Kidney glomerular epithelial cell (primary cell): ENCODE measurements at regions not wholly inside any gene's neighbourhood (a gene's known extent, or its start where the extent isn't known, plus 50 kb on each side); places are given as distances from the start of the nearest gene placed in this dataset.
"Not testable (repeated sequence)": the region's sequence is repeated elsewhere in the genome, so short reads cannot be mapped to it uniquely, and the experiment has no call there.

Experiments
- DNase-seq: peaks from one replicate; lab custom pipeline; 2025; lab: John Stamatoyannopoulos, UW

DNA sequence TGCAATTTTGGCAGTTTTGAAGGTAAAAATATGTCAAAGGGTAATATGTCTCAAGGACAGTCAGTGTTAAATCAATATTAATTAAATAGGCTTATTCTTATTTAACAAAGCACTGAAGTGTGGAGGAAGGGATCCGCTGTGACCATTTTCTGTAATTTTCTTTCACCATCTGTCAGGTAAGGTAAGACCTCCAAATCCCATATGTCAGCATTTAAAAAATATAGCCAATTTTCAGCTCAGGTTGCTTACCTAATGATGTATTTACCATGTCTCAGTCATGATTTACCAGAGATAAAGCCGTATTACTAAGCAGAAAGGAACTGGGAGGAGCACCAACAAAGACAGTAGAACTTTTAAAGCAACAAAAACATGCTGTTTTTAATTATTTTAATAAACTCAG, 683.9 kb downstream of the CCSER2 start:
- DNase-seq: no peak

DNA sequence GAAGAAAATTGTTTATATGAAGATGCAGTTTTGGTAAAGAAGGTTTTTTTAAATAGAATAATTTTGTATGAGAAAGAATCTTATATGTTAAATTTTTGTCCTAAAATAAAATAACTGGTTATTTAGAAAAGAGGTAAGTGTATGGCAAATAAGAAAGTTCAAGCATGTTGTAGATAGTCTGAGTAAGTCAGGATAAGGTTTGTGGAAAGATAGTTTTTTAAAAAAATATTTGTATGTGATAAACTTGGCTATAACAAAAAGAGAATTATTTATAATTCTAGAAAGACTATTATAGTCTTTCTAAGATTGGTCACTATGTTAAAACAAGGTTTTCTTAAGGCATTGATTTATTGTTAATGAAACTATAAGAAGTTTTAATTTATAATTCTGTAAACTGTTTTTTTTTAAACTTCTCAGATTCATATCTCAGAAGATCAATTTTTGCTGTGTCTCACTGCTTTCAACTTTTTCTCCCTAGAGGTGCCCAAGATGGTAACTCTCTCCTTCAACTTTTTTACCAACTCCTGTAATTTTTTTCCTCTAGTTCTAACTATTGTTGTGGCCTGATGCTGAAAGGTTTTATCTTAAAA, 698.6 kb downstream of the CCSER2 start:
- no peak for DNase-seq

DNA sequence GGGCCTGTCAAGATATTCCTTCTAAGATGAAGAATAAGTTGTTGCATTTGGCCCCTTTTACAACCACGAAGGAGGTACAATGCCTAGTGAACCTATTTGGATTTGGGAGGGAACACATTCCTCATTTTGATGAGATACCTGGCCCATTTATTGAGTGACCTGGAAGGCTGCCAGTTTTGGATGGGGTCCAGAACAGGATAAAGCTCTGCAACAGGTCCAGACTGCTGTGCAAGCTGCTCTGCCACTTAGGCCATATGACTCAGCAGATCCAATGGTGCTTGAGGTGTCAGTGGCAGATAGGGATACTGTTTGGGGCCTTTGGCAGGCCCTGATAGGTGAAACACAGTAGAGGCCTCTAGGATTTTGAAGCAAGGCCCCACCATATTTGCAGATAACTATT, 704.6 kb downstream of the CCSER2 start:
- DNase-seq: no peak

DNA sequence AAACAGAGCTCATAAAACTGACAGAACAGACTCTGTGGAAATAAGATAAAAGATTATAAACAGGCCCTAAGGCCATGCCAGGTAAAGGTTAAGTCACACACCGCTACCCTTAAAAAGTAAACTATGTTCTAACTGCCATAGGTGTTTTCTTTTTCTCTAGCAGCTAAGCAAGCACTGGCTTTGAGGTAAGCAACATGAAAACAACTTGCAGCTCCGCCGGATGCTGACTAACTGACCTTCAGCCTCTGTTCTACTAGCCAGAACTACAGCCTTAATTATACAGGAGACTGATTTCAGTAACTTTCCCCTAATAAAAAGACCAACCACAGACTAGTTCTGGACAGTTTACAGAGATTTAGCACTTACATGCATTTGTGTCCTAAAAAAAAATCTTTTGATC, 708.3 kb downstream of the CCSER2 start:
- no peak for DNase-seq

DNA sequence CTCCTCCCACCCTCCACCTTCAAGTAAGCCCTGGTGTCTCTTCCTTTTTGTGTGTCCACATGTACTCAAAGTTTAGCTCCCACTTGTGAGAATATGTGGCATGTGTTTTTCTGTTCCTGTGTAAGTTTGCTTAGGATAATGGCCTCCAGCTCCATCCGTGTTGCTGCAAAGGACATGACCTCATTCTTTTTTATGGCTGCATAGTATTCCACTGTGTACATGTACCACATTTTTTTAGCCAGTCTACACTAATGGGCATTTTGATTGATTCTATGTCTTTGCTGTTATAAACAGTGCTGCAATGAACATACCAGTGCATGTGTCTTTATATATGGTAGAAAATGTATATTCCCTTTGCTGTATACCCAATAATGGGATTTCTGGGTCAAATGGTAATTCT, 710.9 kb downstream of the CCSER2 start:
- DNase-seq: no peak

DNA sequence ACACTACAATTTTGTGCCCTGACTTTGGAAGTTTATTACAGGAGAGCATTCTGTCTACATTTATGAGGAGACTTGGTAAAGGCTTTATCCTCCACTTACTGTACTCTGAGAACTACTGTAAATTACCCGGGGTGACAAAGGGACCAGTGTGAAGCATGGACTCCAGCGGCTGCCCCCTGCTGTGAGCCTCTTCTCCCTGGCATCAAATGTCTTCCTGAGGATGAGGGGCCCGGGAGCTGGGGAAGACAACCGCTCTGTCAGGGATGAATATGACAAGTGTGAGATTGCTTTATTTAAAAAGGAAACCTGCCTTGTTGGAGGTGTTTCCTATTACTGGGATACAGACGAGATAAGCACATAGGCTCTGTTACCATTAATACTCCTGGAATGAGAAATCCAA, 714.8 kb downstream of the CCSER2 start:
- DNase-seq: no peak

DNA sequence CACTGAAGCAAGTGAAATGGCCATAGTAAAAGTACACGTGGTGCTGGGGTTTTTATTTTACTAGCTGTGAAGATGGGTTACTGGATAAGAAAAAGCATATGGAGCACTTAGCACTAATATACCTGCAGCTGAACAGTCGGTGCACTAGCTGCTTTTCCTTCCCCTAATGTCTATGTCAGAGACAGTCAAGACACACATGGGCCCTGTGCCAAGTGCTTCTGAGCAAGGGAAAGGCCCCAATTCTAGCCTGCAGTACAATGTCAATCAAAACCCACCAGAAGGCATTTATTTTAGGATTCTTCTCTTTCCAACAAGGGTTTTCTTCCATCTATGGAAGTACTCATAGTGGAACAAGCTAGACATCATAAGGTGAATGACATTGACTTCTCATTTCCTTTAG, 716.7 kb downstream of the CCSER2 start:
- DNase-seq: no peak

DNA sequence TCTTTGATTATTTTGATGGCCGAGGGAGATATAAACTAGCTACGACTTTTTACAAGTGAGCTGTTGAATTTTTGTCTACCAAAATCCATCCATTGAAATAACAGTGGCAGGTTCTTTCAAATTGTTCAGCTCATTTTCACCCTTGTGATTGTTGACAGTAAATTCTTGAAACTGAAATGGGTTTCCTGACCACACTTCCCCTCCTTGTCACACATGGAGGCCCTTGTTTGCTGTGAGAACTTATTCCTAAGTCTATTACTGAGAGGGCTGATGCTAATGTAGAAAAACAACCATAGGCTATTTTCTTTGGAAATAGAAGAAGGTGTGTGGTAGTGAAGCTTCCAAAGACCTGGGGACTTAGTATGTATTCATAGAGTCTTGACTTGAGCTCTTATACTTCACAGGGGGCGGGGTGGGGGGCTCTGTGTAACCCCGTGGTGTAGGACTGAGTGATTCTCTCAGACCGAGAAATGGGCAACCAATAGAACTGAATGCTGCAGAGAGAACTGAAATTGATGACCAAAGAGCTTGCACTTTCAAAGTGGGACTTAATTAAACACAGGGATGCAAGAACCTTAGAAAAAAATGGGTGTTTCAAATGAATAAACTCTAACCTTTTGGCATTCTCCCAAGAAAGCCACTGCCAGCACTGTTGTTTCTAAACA, 718.9 kb downstream of the CCSER2 start:
- DNase-seq: no peak

DNA sequence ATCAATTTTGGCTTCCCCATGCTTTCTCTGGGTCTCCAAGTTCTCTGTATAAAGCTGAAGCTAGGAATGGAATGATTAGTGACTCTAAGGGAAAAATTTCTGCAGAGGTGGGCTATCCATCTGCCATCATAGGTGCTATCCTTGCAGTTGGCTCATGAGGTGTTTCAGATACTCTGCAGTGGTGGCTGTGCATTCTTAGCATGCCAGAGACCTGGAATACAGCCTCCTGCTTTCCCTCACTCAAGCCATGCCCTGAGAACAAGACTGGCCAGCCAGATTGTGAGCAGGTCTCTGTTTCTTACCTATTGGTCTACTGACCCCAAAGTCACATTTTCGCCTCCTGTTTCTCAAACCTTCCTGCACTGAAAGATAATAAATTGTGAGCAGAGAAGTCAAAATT, 719.6 kb downstream of the CCSER2 start:
- no peak for DNase-seq

DNA sequence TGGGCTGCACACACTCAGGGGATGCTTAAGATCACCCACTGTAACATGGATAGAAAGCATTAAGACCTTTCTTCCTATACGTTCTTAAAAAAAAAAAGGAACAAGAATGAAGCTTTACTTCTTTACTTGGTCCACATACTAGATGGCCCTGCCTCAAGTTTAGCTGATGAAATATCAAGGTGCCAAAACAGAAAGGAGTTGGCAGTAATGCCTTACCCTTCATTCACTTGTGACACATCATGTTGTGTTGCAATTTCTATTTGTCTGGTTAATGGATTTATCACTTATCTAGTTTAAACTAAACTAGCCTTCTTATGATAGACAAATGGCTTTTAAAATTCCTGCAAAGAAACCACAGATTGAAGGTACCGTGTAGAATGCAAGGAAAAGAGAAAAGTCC, 720.3 kb downstream of the CCSER2 start:
- DNase-seq: no peak

DNA sequence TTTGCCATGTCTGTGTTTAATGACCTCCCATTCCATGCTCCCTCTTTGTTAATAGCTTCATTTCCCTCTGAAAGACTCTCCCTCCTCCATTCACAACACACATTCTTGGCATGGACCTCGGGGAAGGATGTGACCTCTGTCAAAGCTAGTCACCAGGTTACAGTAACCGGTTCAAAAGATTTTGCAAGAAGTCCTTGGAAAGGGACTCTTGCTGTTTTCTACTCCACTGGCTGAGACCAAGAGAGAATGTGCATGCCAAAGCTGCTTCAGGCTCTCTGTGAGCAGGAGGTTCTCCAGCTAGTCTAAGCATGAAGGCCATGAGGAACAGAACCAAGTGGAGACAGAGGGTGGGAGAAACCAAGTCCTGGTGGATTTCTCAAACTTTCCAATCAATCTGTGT, 732.6 kb downstream of the CCSER2 start:
- no peak for DNase-seq

DNA sequence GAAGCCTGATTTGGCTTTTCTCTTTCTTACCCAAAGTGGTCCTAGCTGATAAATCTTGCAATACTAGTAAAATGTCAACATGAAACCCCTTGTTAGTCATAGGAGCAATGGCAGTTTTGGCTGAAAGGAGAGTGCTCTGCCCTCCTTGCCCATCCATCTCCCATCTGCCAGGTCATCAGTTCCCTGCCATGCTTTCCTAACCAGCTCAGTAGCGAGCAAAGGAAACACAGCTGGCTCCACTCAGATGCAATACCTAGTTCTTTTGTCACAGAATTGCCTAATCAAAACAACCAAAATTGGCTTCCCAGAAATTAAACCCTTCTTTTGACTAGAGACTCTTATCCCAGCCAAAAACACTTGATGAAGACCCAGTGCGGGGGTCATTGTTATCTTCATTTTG, 733.0 kb downstream of the CCSER2 start:
- DNase-seq: no peak

DNA sequence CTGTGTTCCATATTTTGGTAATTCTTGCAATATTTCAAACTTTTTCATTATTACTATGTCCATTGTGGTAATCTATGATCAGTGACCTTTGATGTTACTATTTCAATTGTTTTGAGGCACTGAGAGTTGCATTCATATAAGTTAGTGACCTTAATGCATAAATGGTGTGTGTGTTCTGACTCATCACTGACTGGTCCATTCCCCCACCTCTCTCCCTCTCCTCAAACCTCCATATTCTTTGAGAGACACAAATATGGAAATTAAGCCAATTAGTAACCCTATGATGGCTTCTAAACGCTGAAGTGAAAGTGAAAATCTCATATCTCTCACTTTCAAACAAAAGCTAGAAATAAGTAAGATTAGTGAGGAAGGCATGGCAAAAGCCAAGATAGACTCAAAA, 739.6 kb downstream of the CCSER2 start:
- no peak for DNase-seq

DNA sequence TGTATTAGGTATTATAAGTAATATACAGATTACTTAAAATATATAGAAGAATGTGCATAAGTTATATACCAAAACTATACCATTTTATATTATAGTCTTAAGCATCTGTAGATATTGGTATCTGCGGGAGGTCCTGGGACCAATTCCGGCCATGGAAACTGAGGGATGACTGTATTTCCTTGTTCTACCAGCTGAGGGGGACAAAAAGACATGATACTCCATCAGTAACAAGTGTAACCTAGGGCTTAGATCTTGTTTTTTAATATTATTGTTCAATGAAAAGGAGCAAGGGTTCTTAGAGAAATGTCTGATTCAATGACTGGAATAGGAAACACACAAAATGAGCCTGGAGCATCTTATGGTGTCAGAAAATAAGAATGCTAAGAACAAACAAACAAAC, 752.5 kb downstream of the CCSER2 start:
- no peak for DNase-seq

DNA sequence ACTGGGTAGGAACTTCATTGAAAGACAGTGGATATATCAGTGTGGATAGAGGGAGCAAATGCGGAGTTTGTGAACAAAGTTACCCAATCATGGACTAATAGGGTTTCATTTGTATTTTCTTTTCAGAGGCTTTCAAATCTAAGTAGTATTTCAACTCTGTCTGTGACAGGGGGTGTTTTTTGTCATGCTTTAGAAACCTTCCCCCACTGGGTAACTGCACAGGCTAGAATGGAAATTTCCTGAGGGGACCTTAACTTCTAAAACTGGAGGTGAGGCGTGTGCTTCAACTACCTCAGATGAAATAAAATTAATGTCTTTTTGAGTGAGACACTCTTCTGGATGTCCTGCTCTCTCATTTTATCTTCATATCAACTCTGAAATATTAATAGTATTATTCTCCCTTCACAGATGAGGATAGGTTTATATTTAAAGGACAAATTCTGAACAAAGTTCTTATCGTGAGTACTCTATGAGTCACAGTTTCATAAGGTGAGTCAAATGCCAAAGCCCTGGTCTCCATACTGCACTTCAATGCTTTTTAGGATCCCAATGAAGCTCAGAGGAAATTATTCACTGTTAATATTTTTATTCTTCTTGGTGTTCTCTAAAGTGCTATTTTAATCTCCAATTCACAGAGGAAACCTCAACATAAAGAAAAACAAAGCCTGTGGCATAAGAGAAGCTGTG, 770.6 kb downstream of the CCSER2 start:
- peak; percentile 4 for DNase-seq

DNA sequence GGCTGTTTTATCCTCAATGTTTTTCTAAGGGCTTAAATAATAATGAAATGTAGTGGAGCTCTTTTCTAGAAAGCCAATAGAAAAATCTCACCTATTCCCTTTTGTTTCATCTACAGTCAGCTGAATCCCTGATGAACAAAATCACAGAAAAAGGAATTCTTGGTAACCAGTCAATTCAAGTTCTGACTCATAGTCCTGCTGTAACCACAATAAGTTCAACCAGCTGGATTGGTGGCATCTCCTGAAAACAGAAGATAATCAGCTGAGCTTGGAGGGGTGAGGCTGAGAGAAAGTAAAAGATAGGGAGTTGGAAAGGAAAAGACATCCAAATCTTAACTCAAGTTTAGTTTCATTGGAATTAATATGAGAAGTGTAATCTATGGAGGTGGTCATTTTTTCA, 772.1 kb downstream of the CCSER2 start:
- DNase-seq: peak; percentile 24

DNA sequence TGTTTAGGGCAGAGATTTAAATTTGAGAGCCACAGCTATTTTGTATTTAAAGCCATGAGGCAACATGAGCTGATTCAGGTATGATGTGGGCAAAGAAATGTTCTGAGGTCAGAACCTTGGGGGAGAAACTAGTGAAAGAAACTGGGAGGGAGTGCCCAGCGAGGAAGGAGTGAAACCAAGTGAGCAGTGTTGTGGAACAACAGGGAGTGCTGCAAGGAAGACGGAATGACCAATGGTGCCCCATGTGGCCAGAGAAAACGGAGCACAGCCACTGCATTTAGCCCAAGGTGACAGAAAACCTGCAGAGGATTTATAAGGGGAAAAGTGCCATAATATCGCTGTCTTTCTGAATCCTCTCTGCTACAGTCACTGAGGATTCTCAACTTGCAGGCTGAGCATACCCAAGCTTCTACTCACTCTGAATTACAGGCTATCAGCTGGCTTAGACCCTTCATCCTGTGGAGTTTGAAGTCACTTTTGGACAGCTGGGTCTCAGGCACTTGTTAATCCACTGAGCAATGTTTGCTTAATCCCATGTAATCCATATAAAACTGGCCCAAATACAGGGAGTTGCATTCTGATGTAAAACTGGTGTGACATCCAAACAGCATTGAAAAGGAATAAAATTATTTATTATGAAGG, 777.3 kb downstream of the CCSER2 start:
- DNase-seq: peak; percentile 72

DNA sequence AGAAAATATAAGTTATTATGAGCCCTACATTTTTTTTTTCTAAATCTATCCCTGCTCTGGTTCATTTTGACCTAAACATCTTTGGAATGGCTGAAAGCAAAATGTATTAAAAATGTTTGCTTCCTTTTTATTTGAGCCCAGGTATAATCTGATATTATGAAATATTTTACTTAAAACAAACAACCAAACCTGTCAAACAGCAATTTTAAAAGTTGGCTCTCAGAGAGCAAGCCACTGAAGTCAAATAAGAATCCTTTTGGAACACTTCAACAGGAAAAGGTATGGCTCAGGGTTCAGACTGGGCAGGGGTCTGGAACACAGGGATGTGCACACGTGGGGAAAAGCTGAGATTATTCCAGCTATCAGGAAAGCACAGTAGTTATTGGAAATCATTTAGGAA, 782.9 kb downstream of the CCSER2 start:
- DNase-seq: no peak

DNA sequence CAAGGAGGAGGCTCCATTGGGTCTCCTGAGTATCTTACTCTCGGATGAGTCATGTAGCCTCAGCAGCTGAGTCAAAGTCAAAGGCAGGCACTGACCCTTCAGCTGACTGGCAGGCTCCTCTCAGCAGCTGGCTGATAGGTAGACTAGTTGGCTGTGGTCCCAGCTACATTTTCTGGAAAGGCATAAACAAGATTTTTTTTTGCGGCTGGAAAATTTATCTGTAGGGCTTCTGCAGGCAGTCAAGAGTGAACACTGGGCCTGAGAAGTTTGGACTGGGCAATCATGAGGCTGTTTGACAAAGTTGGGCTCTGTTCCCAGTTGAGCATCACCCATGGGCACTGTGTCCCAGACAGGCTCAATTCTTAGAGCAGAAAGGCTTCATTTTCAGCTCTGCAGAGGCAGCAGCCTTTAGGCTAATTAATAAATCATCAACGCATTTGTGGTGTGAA, 796.2 kb downstream of the CCSER2 start:
- peak; percentile 29 for DNase-seq

DNA sequence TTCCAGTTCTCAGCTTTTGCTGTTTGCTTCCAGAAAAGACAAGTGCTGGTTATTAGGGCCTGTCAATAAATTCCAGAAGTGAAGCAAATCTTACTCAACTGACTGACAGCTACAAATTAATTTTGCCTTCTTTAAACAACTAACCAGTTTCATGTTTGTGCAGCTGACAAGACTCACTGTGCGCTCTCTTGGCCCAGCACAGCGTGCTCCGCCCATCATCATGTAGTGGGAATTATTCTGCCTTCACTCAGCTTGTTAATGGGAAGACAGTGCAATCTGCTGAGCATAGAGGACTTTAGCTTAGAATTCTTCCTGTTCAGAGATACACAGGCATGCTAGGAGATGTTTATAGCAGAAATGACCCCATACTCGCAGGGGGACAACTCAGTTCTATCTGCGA, 808.9 kb downstream of the CCSER2 start:
- no peak for DNase-seq

DNA sequence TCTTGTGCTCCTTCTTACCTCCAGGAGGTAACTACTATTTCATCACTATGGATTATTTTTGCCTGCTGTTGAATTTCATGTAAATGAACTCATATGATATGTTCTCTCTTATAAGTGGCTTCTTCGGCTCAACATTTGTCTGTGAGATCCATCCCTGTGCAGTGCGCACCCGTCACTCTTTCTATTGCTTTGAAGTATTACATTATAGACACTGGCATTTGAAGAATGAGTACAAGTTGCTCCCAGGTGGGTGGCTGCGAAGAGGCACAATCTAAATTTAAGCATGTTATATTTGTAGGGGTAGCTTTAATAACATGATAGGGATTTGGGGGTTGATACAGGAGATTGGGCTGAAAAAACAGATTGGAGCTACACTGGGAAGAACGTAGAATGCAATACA, 809.7 kb downstream of the CCSER2 start:
- no peak for DNase-seq

DNA sequence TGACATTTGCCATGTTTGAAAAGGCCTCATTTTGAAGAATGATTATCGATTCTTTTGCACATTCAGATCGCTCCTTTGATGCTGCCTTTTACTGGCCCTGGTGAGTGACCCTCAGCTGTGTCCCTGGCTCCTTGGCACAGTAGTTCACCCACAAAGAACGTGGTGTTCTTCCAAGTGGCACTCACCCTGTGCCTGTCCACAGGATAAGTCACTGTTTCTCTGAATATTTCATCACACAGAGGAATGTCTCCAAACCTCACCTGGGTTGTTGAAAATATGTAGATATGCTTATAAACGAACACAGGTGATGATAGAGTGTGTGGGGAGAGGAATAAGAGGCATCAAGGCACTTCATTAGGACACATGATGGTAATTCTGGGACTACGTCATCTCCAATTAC, 810.7 kb downstream of the CCSER2 start:
- DNase-seq: no peak

DNA sequence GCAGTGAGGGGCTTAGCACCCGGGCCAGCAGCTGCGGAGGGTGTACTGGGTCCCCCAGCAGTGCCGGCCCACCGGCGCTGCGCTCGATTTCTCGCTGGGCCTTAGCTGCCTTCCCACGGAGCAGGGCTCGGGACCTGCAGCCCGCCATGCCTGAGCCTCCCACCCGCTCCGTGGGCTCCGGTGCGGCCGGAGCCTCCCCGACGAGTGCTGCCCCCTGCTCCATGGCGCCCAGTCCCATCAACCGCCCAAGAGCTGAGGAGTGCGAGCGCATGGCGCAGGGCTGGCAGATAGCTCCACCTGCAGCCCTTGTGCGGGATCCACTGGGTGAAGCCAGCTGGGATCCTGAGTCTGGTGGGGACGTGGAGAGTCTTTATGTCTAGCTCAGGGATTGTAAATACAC, 813.1 kb downstream of the CCSER2 start:
- not testable (repeated sequence) for DNase-seq
